Calu3 (cell line): ENCODE measurements at regions not wholly inside any gene's neighbourhood (a gene's known extent, or its start where the extent isn't known, plus 50 kb on each side); places are given as distances from the start of the nearest gene placed in this dataset.

Experiments used
- BruUV-seq: library from RNA; stranded (reverse); fragments of 400-500 nt; replicated peaks from 2 replicates; lab custom pipeline; 2021; lab: Mats Ljungman, UMichigan
- CTCF ChIA-PET: fragments of 300-600 bp; sonication (Branson Sonifier 250); formaldehyde crosslinking; loops from one replicate; lab custom pipeline; 2022; ENCODE audit warnings: antibody characterized with exemption; lab: Charles Lee
- DNase-seq: peaks from one replicate; pipeline ENCODE4 v3.0.0; 2022
- H3K27ac Mint-ChIP-seq: one replicate; pipeline ENCODE4 v1.8.0; 2022; ENCODE audit warnings: mixed read lengths; ENCODE audit not compliant: unreplicated experiment
- H3K27me3 Mint-ChIP-seq: one replicate; pipeline ENCODE4 v1.8.0; 2022; ENCODE audit warnings: mixed read lengths; ENCODE audit not compliant: unreplicated experiment
- H3K36me3 Mint-ChIP-seq: one replicate; pipeline ENCODE4 v1.8.0; 2022; ENCODE audit warnings: mild to moderate bottlenecking, moderate library complexity, mixed read lengths; ENCODE audit not compliant: insufficient read depth, unreplicated experiment
- H3K4me1 Mint-ChIP-seq: one replicate; pipeline ENCODE4 v1.8.0; 2022; ENCODE audit warnings: mild to moderate bottlenecking, low read depth, mixed read lengths; ENCODE audit not compliant: unreplicated experiment
- H3K4me3 Mint-ChIP-seq: one replicate; pipeline ENCODE4 v1.8.0; 2022; ENCODE audit warnings: mild to moderate bottlenecking, low read depth, moderate library complexity, mixed read lengths; ENCODE audit not compliant: unreplicated experiment
- H3K9me3 Mint-ChIP-seq: one replicate; pipeline ENCODE4 v1.8.0; 2022; ENCODE audit warnings: low read depth, mixed read lengths; ENCODE audit not compliant: unreplicated experiment
- intact Hi-C: fragments of 100-400 bp; cut with micrococcal nuclease; formaldehyde crosslinking; loops from one replicate; pipeline ENCODE4 v1.10.0; 2022; ENCODE audit not compliant: unreplicated experiment
- TF ChIP-seq, protein P1 (sequence below): fragments of 200-600 bp; IDR thresholded peaks from one replicate; pipeline ENCODE4 v1.8.0; 2022; ENCODE audit warnings: antibody characterized with exemption; ENCODE audit not compliant: unreplicated experiment

- Mint-ChIP-seq H3K4me1 (peaks cover 8% of the 10 kb centered on the region), H3K9me3 (peaks cover 4% of the 10 kb centered on the region), H3K36me3 (no peaks in the 10 kb centered on the region), H3K27me3 (no peaks in the 10 kb centered on the region), H3K4me3 (no peak overlapping the region), H3K27ac (no peak overlapping the region)
- BruUV-seq, result no TSS peak
- TF ChIP-seq, protein P1, sequence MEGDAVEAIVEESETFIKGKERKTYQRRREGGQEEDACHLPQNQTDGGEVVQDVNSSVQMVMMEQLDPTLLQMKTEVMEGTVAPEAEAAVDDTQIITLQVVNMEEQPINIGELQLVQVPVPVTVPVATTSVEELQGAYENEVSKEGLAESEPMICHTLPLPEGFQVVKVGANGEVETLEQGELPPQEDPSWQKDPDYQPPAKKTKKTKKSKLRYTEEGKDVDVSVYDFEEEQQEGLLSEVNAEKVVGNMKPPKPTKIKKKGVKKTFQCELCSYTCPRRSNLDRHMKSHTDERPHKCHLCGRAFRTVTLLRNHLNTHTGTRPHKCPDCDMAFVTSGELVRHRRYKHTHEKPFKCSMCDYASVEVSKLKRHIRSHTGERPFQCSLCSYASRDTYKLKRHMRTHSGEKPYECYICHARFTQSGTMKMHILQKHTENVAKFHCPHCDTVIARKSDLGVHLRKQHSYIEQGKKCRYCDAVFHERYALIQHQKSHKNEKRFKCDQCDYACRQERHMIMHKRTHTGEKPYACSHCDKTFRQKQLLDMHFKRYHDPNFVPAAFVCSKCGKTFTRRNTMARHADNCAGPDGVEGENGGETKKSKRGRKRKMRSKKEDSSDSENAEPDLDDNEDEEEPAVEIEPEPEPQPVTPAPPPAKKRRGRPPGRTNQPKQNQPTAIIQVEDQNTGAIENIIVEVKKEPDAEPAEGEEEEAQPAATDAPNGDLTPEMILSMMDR, result no peak
- CTCF ChIA-PET, result interaction anchor here (0.6 kb wide), 1 partner anchor 86 kb away, joined by 5 read pairs; no protein-coding TSS in a partner anchor
- intact Hi-C loops, result no loop called here
- no peak for DNase-seq
Observed at GRCh38 chr12:67873355-67873754, 115.9 kb upstream of the IFNG-AS1 start.

- TF ChIP-seq, protein P1, result no peak
- no peak overlapping the region for H3K4me3 Mint-ChIP-seq
- no peaks in the 10 kb centered on the region for H3K27me3 Mint-ChIP-seq
- no TSS peak for BruUV-seq
- no peak overlapping the region for H3K27ac Mint-ChIP-seq
- peaks cover 2% of the 10 kb centered on the region for H3K9me3 Mint-ChIP-seq
- DNase-seq, result no peak
- H3K36me3 Mint-ChIP-seq, result no peaks in the 10 kb centered on the region
- no peaks in the 10 kb centered on the region for H3K4me1 Mint-ChIP-seq
- intact Hi-C loops, result no loop called here
- CTCF ChIA-PET, result no interaction called here
Observed at GRCh38 chr12:67876305-67876915, 112.8 kb upstream of the IFNG-AS1 start.

GRCh38 chr12:67877727-67878126 lies 111.5 kb upstream of the IFNG-AS1 start:
- CTCF ChIA-PET, result no interaction called here
- Mint-ChIP-seq H3K4me3 (no peak overlapping the region), H3K27me3 (no peaks in the 10 kb centered on the region), H3K27ac (no peak overlapping the region), H3K4me1 (peaks cover 8% of the 10 kb centered on the region), H3K9me3 (peaks cover 2% of the 10 kb centered on the region), H3K36me3 (no peaks in the 10 kb centered on the region)
- no TSS peak for BruUV-seq
- intact Hi-C loops, result no loop called here
- TF ChIP-seq, protein P1, result no peak
- no peak for DNase-seq

DNA sequence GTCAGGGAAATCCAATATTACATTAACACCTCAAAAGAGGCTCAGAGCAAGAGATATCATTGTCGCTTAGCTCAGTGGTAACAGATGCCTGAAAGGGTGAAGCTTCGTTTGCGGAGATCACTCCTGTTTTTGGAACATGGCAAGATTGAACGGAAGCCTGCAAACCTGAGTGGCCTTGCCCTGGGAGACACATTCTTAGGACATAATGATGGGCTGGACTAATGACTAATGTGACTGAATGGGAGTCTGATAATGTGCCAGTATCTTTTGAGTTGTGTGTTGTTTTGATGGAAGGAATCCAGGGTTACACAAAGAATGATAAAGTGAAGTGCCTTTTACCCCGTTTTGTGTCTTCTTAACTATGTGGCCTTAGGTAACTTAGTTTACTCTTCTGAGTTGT lies 109.3 kb upstream of the IFNG-AS1 start:
- Mint-ChIP-seq H3K4me3 (no peak overlapping the region), H3K9me3 (no peaks in the 10 kb centered on the region), H3K36me3 (no peaks in the 10 kb centered on the region), H3K4me1 (peaks cover 16% of the 10 kb centered on the region), H3K27ac (no peak overlapping the region), H3K27me3 (no peaks in the 10 kb centered on the region)
- TF ChIP-seq, protein P1, result no peak
- intact Hi-C loops, result loop anchor here (10.0 kb wide), 1 partner anchor 135 kb away; no protein-coding TSS in a partner anchor
- no peak for DNase-seq
- CTCF ChIA-PET, result no interaction called here
- no TSS peak for BruUV-seq
